PC-3 (cell line): ENCODE measurements at regions not wholly inside any gene's neighbourhood (a gene's known extent, or its start where the extent isn't known, plus 50 kb on each side); places are given as distances from the start of the nearest gene placed in this dataset.

Experiments
- ATAC-seq: fragments of 200-7000 bp; cut with Tn5 transposase; 2 replicates; pipeline ENCODE4 v1.9.1; 2020; ENCODE audit warnings: mild to moderate bottlenecking, moderate library complexity
- BruUV-seq: library from RNA; stranded (reverse); fragments of 400-500 nt; replicated peaks from 2 replicates; lab custom pipeline; 2021; lab: Mats Ljungman, UMichigan
- CTCF ChIA-PET: fragments of 300-600 bp; sonication (Branson Sonifier 250); formaldehyde crosslinking; loops from one replicate; lab custom pipeline; 2022; ENCODE audit warnings: antibody characterized with exemption; lab: Charles Lee
- POLR2A ChIA-PET: fragments of 300-600 bp; sonication (Branson Sonifier 250); formaldehyde crosslinking; loops from one replicate; lab custom pipeline; 2022; ENCODE audit warnings: antibody characterized with exemption; ENCODE audit not compliant: unreplicated experiment; lab: Charles Lee
- DNase-seq: peaks from one replicate; pipeline ENCODE4 v3.0.0-alpha.2; 2015
- H2AFZ ChIP-seq: fragments of 300-600 bp; sonication (generic); 2 replicates; pipeline ENCODE4 v1.6.0; 2016; ENCODE audit warnings: antibody characterized with exemption, low read length
- H3F3A ChIP-seq: fragments of 300-600 bp; sonication (generic); one replicate; pipeline ENCODE4 v1.6.0; 2017; ENCODE audit warnings: antibody characterized with exemption, low read length, control low read depth, mild to moderate bottlenecking; ENCODE audit not compliant: unreplicated experiment
- H3K27ac ChIP-seq: fragments of 300-600 bp; sonication (generic); 2 replicates; pipeline ENCODE4 v1.5.1; 2016; ENCODE audit warnings: mild to moderate bottlenecking, low read length
- H3K27me3 ChIP-seq: fragments of 300-600 bp; sonication (generic); 2 replicates; pipeline ENCODE4 v1.6.1; 2016; ENCODE audit warnings: low read length, mixed read lengths
- H3K36me3 ChIP-seq: fragments of 300-600 bp; sonication (generic); 2 replicates; pipeline ENCODE4 v1.6.1; 2016; ENCODE audit warnings: low read depth, mixed run types, low read length, mixed read lengths
- H3K4me1 ChIP-seq: fragments of 300-600 bp; sonication (generic); 2 replicates; pipeline ENCODE4 v1.5.1; 2016; ENCODE audit warnings: low read length; ENCODE audit not compliant: insufficient read depth
- H3K4me2 ChIP-seq: fragments of 300-600 bp; sonication (generic); 2 replicates; pipeline ENCODE4 v1.6.0; 2016; ENCODE audit warnings: low read length
- H3K4me3 ChIP-seq: fragments of 300-600 bp; sonication (generic); 2 replicates; pipeline ENCODE4 v1.5.1; 2016; ENCODE audit warnings: mild to moderate bottlenecking, low read length, mixed read lengths
- H3K79me2 ChIP-seq: fragments of 300-600 bp; sonication (generic); 2 replicates; pipeline ENCODE4 v1.6.1; 2017; ENCODE audit warnings: low read length, mixed read lengths
- H3K9ac ChIP-seq: fragments of 300-600 bp; sonication (generic); 2 replicates; pipeline ENCODE4 v1.6.0; 2016; ENCODE audit warnings: mild to moderate bottlenecking, low read length
- H3K9me2 ChIP-seq: fragments of 300-600 bp; sonication (generic); replicated peaks from 2 replicates; pipeline ENCODE4 v1.6.1; 2016; ENCODE audit warnings: mixed run types, low read length, mixed read lengths
- H3K9me3 ChIP-seq: fragments of 300-600 bp; sonication (generic); 2 replicates; pipeline ENCODE4 v1.6.1; 2016; ENCODE audit warnings: low read length, mixed read lengths
- H4K20me1 ChIP-seq: fragments of 300-600 bp; sonication (generic); 2 replicates; pipeline ENCODE4 v1.6.1; 2016; ENCODE audit warnings: low read length, mixed read lengths
- EZH2 ChIP-seq: fragments of 300-600 bp; sonication (generic); IDR thresholded peaks from one replicate; pipeline ENCODE4 v1.6.1; 2017; ENCODE audit warnings: antibody characterized with exemption, mild to moderate bottlenecking, low read length; ENCODE audit not compliant: unreplicated experiment
- EZH2phosphoT487 ChIP-seq: fragments of 300-600 bp; sonication (generic); IDR thresholded peaks from 2 replicates; pipeline ENCODE4 v1.6.1; 2018; ENCODE audit warnings: mild to moderate bottlenecking, antibody characterized with exemption, low read length, borderline replicate concordance
- intact Hi-C: fragments of 100-400 bp; cut with micrococcal nuclease; formaldehyde crosslinking; loops from 2 replicates; pipeline ENCODE4 v1.9.0; 2023
- TF ChIP-seq, protein P1 (sequence below): fragments of 300-600 bp; sonication (generic); conservative IDR thresholded peaks from 2 replicates; pipeline ENCODE4 v1.5.1; 2017; ENCODE audit warnings: antibody characterized with exemption, low read depth, mild to moderate bottlenecking, low read length

DNA sequence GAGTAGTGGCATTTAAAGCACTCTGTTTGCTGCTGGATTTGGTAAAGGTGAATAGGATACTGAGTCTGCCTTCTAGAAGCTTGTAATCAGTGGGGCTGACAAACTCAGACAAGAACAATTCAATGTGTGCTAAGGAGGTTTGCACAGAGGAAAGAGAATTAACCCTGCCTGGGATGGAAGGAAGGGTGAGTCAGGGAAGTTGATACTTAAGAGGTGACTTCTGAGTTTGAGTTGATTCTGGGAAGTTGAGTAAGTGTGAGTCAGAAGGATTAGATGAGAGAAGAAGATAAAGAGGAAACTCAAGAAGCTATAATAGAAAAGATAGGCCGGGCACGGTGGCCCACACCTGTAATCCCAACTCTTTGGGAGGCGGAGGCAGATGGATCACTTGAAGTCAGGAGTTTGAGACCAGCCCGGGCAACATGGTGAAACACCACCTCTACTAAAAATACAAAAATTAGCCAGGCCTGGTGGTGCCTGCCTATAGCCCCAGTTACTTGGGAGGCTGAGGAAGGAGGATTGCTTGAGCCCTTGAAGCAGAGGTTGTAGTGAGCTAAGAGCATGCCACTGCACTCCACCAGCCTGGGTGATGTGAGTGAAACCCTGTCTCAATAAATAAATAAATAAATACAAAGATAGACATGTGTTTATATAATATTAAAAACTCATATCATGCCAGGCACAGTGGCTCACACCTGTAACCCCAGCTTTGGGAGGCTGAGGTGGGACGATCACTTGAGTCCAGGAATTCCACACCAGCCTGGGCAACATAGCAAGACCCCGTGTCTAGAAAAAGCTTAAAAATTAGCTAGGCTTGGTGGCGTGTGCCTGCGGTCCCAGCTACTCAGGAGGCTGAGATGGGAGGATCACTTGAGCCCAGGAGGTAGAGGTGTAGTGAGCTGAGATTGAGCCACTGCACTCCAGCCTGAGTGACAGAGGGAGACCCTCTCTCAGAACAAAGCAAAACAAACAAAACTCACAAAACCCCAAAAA, 126.8 kb upstream of the CPM start:
- Histone ChIP-seq H3K36me3 (no peaks in the 10 kb centered on the region; the same call in 1 of the 2 replicates), H3K9me3 (no peaks in the 10 kb centered on the region), H3K4me1 (peaks cover 10% of the 10 kb centered on the region), H3K4me3 (no peak overlapping the region), H3F3A (no peaks in the 10 kb centered on the region), H3K9me2 (no peaks in the 10 kb centered on the region), H3K79me2 (no peaks in the 10 kb centered on the region), H2AFZ (no peak overlapping the region), H3K4me2 (no peak overlapping the region), H4K20me1 (no peaks in the 10 kb centered on the region), H3K27me3 (no peaks in the 10 kb centered on the region), H3K9ac (no peak overlapping the region), H3K27ac (peak overlapping the region; percentile 77)
- peak; percentile 95 for DNase-seq
- ChIA-PET POLR2A (no interaction called here), CTCF (no interaction called here)
- TF ChIP-seq, protein P1, sequence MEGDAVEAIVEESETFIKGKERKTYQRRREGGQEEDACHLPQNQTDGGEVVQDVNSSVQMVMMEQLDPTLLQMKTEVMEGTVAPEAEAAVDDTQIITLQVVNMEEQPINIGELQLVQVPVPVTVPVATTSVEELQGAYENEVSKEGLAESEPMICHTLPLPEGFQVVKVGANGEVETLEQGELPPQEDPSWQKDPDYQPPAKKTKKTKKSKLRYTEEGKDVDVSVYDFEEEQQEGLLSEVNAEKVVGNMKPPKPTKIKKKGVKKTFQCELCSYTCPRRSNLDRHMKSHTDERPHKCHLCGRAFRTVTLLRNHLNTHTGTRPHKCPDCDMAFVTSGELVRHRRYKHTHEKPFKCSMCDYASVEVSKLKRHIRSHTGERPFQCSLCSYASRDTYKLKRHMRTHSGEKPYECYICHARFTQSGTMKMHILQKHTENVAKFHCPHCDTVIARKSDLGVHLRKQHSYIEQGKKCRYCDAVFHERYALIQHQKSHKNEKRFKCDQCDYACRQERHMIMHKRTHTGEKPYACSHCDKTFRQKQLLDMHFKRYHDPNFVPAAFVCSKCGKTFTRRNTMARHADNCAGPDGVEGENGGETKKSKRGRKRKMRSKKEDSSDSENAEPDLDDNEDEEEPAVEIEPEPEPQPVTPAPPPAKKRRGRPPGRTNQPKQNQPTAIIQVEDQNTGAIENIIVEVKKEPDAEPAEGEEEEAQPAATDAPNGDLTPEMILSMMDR = no peak
- no peak for TF ChIP-seq EZH2phosphoT487
- TF ChIP-seq EZH2 = no peak
- peak; percentile 99 for ATAC-seq
- BruUV-seq = no TSS peak
- intact Hi-C loops = loop anchor here (10.0 kb wide), 1 partner anchor 495 kb away; no protein-coding TSS in a partner anchor

DNA sequence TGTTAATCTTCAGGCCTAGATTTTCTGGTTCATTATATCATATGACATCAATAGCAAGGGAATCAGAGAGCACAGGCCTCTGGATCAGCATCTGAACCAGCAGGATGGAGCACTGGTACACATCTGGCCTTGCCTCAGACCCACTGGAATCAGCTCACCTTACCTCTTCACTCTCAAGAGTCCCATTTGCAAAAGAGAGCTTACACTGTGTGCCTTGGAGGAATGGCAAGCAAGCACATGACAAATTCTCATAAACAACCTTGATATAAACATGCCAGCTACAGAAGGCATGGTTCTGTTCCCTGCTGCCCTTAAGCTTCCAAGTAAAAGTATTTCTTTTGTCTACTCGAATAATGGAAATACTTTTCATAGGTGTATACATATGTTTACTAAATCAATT, 128.6 kb upstream of the CPM start:
- ATAC-seq (no peak), DNase-seq (no peak)
- Histone ChIP-seq H3F3A (no peaks in the 10 kb centered on the region), H3K27me3 (no peaks in the 10 kb centered on the region), H4K20me1 (no peaks in the 10 kb centered on the region), H3K4me2 (no peak overlapping the region), H3K4me3 (no peak overlapping the region), H3K27ac (no peak overlapping the region), H3K9me3 (no peaks in the 10 kb centered on the region), H3K79me2 (no peaks in the 10 kb centered on the region), H3K9ac (no peak overlapping the region), H3K4me1 (peaks cover 24% of the 10 kb centered on the region), H2AFZ (no peak overlapping the region), H3K36me3 (no peaks in the 10 kb centered on the region; the same call in 1 of the 2 replicates), H3K9me2 (no peaks in the 10 kb centered on the region)
- no TSS peak for BruUV-seq
- no peak for TF ChIP-seq EZH2
- TF ChIP-seq, protein P1 = no peak
- no peak for TF ChIP-seq EZH2phosphoT487
- ChIA-PET CTCF (no interaction called here), POLR2A (no interaction called here)
- intact Hi-C loops = no loop called here
